ENCODE measurements at regions not wholly inside any gene's neighbourhood (a gene's known extent, or its start where the extent isn't known, plus 50 kb on each side); places are given as distances from the start of the nearest gene placed in this dataset.

DNA sequence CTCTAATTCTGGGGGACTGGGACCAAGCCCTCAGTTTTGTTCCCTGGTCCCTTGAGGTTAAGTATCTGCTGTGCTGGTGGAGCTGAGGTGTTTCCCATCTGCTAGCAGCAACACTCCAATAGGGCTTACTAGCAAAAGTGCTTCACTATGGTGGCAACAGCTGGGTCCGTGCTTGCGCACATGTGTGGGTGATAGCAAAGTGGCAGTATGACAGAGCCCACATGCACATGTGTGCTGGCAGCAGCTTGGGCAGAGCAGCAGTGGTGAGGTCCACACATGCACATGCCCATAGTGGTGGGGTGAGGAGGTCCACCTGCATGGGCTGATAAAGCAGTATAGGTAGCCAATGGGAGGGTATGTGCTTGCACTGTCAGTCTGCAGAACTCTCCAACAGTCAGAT, 1723.7 kb downstream of the SUCLG1 start:
- Histone ChIP-seq H3K9ac (ENCODE audit: low read depth, low read length, poor library complexity, severe bottlenecking) (no peak overlapping the region), H4K20me1 (ENCODE audit: insufficient read depth, low read length, poor library complexity, severe bottlenecking) (no peaks in the 10 kb centered on the region), H3K4me3 (ENCODE audit: low read length, poor library complexity, severe bottlenecking) (no peak overlapping the region), H3K9me3 (ENCODE audit: insufficient read depth, low read depth, low read length) (no peaks in the 10 kb centered on the region), H3K27me3 (ENCODE audit: insufficient read depth, low read length, poor library complexity, severe bottlenecking) (no peaks in the 10 kb centered on the region), H3K9me2 (replicated peaks; ENCODE audit: low read depth, low read length) (no peaks in the 10 kb centered on the region), H3K79me2 (ENCODE audit: insufficient read depth, low read length) (no peaks in the 10 kb centered on the region), H3K4me1 (ENCODE audit: insufficient read depth, low read length, poor library complexity, severe bottlenecking) (no peaks in the 10 kb centered on the region), H3K4me2 (ENCODE audit: low read depth, low read length, poor library complexity, severe bottlenecking) (no peak overlapping the region), H2AFZ (ENCODE audit: low read length) (no peak overlapping the region), H3K36me3 (ENCODE audit: insufficient read depth, low read length) (no peaks in the 10 kb centered on the region), H3F3A (ENCODE audit: low read depth) (no peaks in the 10 kb centered on the region)
- TF ChIP-seq, protein P1, sequence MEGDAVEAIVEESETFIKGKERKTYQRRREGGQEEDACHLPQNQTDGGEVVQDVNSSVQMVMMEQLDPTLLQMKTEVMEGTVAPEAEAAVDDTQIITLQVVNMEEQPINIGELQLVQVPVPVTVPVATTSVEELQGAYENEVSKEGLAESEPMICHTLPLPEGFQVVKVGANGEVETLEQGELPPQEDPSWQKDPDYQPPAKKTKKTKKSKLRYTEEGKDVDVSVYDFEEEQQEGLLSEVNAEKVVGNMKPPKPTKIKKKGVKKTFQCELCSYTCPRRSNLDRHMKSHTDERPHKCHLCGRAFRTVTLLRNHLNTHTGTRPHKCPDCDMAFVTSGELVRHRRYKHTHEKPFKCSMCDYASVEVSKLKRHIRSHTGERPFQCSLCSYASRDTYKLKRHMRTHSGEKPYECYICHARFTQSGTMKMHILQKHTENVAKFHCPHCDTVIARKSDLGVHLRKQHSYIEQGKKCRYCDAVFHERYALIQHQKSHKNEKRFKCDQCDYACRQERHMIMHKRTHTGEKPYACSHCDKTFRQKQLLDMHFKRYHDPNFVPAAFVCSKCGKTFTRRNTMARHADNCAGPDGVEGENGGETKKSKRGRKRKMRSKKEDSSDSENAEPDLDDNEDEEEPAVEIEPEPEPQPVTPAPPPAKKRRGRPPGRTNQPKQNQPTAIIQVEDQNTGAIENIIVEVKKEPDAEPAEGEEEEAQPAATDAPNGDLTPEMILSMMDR (conservative IDR thresholded peaks at IDR 0.05; ENCODE audit: low read length) = no peak
- no peak for TF ChIP-seq EZH2phosphoT487 (IDR thresholded peaks at IDR 0.05; ENCODE audit: borderline replicate concordance)

- no peaks in the 10 kb centered on the region for H3K27me3 ChIP-seq (ENCODE audit: insufficient read depth, low read length, poor library complexity, severe bottlenecking)
- H3K4me2 ChIP-seq (ENCODE audit: low read depth, low read length, poor library complexity, severe bottlenecking) = no peak overlapping the region
- H3K9me2 ChIP-seq (replicated peaks; ENCODE audit: low read depth, low read length) = no peaks in the 10 kb centered on the region
- no peaks in the 10 kb centered on the region for H4K20me1 ChIP-seq (ENCODE audit: insufficient read depth, low read length, poor library complexity, severe bottlenecking)
- H2AFZ ChIP-seq (ENCODE audit: low read length) = no peak overlapping the region
- H3K36me3 ChIP-seq (ENCODE audit: insufficient read depth, low read length) = no peaks in the 10 kb centered on the region
- H3K9ac ChIP-seq (ENCODE audit: low read depth, low read length, poor library complexity, severe bottlenecking) = no peak overlapping the region
- H3K4me3 ChIP-seq (ENCODE audit: low read length, poor library complexity, severe bottlenecking) = no peak overlapping the region
- no peak for TF ChIP-seq EZH2phosphoT487 (IDR thresholded peaks at IDR 0.05; ENCODE audit: borderline replicate concordance)
- TF ChIP-seq, protein P1 (conservative IDR thresholded peaks at IDR 0.05; ENCODE audit: low read length) = no peak
- no peaks in the 10 kb centered on the region for H3K79me2 ChIP-seq (ENCODE audit: insufficient read depth, low read length)
- no peaks in the 10 kb centered on the region for H3K9me3 ChIP-seq (ENCODE audit: insufficient read depth, low read depth, low read length)
- H3K4me1 ChIP-seq (ENCODE audit: insufficient read depth, low read length, poor library complexity, severe bottlenecking) = no peaks in the 10 kb centered on the region
- H3F3A ChIP-seq (ENCODE audit: low read depth) = no peaks in the 10 kb centered on the region
These were observed 1727.3 kb downstream of the SUCLG1 start for GRCh38 chr2:82731824-82732223.

- no peaks in the 10 kb centered on the region for H3K79me2 ChIP-seq (ENCODE audit: insufficient read depth, low read length)
- no peak overlapping the region for H3K4me3 ChIP-seq (ENCODE audit: low read length, poor library complexity, severe bottlenecking)
- H3K36me3 ChIP-seq (ENCODE audit: insufficient read depth, low read length) = no peaks in the 10 kb centered on the region
- no peak overlapping the region for H2AFZ ChIP-seq (ENCODE audit: low read length)
- no peaks in the 10 kb centered on the region for H3K9me2 ChIP-seq (replicated peaks; ENCODE audit: low read depth, low read length)
- TF ChIP-seq, protein P1 (conservative IDR thresholded peaks at IDR 0.05; ENCODE audit: low read length) = no peak
- no peak for TF ChIP-seq EZH2phosphoT487 (IDR thresholded peaks at IDR 0.05; ENCODE audit: borderline replicate concordance)
- H3K4me2 ChIP-seq (ENCODE audit: low read depth, low read length, poor library complexity, severe bottlenecking) = no peak overlapping the region
- H3F3A ChIP-seq (ENCODE audit: low read depth) = no peaks in the 10 kb centered on the region
- no peaks in the 10 kb centered on the region for H3K4me1 ChIP-seq (ENCODE audit: insufficient read depth, low read length, poor library complexity, severe bottlenecking)
- H3K9me3 ChIP-seq (ENCODE audit: insufficient read depth, low read depth, low read length) = no peaks in the 10 kb centered on the region
- no peaks in the 10 kb centered on the region for H3K27me3 ChIP-seq (ENCODE audit: insufficient read depth, low read length, poor library complexity, severe bottlenecking)
- no peaks in the 10 kb centered on the region for H4K20me1 ChIP-seq (ENCODE audit: insufficient read depth, low read length, poor library complexity, severe bottlenecking)
- no peak overlapping the region for H3K9ac ChIP-seq (ENCODE audit: low read depth, low read length, poor library complexity, severe bottlenecking)
These were observed 1728.3 kb downstream of the SUCLG1 start for GRCh38 chr2:82730811-82731210.

Data from Loucy (cell line).